CD14-positive monocyte (primary cell): ENCODE measurements at regions not wholly inside any gene's neighbourhood (a gene's known extent, or its start where the extent isn't known, plus 50 kb on each side); places are given as distances from the start of the nearest gene placed in this dataset.

Source experiments
- DNase-seq, 3 donors: peaks; one replicate each; pipeline ENCODE4 v3.0.0-alpha.2; 2011 to 2022
- H2AFZ ChIP-seq: 2 replicates; pipeline ENCODE4 v1.6.0; 2012; ENCODE audit warnings: mild to moderate bottlenecking, low read depth, low read length, inconsistent platforms; ENCODE audit not compliant: insufficient read depth, poor library complexity, severe bottlenecking
- H3K27ac ChIP-seq, 2 donors: 1 replicate in 1 of 2; 2 replicates in 1 of 2; pipeline ENCODE4 v1.5.1; 2012 to 2013; ENCODE audit warnings: low read length in 2 of 2, control low read depth in 1 of 2, inconsistent platforms in 1 of 2, low read depth in 1 of 2, mild to moderate bottlenecking in 1 of 2
- H3K27me3 ChIP-seq, 2 donors: one replicate each; pipeline versions ENCODE4 v1.6.0 to v1.6.1; 2011 to 2013; ENCODE audit warnings: low read length in 2 of 2; ENCODE audit not compliant: control insufficient read depth in 2 of 2, insufficient read depth in 2 of 2
- H3K36me3 ChIP-seq, 2 donors: replicated peaks in 1 of 2; 1 replicate in 1 of 2; 2 replicates in 1 of 2; pipeline versions ENCODE4 v1.5.1 to v1.6.1; 2012 to 2013; ENCODE audit warnings: low read length in 2 of 2, control low read depth in 1 of 2, inconsistent platforms in 1 of 2, mild to moderate bottlenecking in 1 of 2; ENCODE audit not compliant: insufficient read depth in 2 of 2, control insufficient read depth in 1 of 2
- H3K4me1 ChIP-seq, 2 donors: 1 replicate in 1 of 2; 2 replicates in 1 of 2; pipeline versions ENCODE4 v1.5.1 to v1.6.1; 2012 to 2013; ENCODE audit warnings: low read length in 2 of 2, control low read depth in 1 of 2, inconsistent platforms in 1 of 2, mild to moderate bottlenecking in 1 of 2, moderate library complexity in 1 of 2; ENCODE audit not compliant: insufficient read depth in 2 of 2, control insufficient read depth in 1 of 2
- H3K4me2 ChIP-seq: replicated peaks from 2 replicates; pipeline ENCODE3; 2012; ENCODE audit warnings: low read length, moderate library complexity, mild to moderate bottlenecking; ENCODE audit not compliant: poor library complexity, severe bottlenecking; ENCODE audit errors: extremely low read depth
- H3K4me3 ChIP-seq, 3 experiments: fragments of 200-600 bp in 1 of 3; sonication (generic) in 1 of 3; replicated peaks in 1 of 3; 1 replicate in 2 of 3; 2 replicates in 1 of 3; pipeline ENCODE4 v1.5.1; 2011 to 2013; ENCODE audit warnings: low read length in 3 of 3, mild to moderate bottlenecking in 3 of 3, control low read depth in 2 of 3, low read depth in 2 of 3, inconsistent platforms in 1 of 3, moderate library complexity in 1 of 3
- H3K79me2 ChIP-seq: 2 replicates; pipeline ENCODE4 v1.6.0; 2012; ENCODE audit warnings: mild to moderate bottlenecking, control low read depth, inconsistent platforms, low read length, moderate library complexity; ENCODE audit not compliant: insufficient read depth
- H3K9ac ChIP-seq: 2 replicates; pipeline ENCODE4 v1.6.0; 2017; ENCODE audit warnings: low read length, mild to moderate bottlenecking; ENCODE audit not compliant: insufficient read depth, poor library complexity, severe bottlenecking
- H3K9me3 ChIP-seq, 2 donors: replicated peaks in 1 of 2; 1 replicate in 1 of 2; 2 replicates in 1 of 2; pipeline versions ENCODE4 v1.5.1 to v1.6.1; 2012 to 2013; ENCODE audit warnings: low read length in 2 of 2, control low read depth in 1 of 2; ENCODE audit not compliant: control insufficient read depth in 1 of 2, insufficient read depth in 1 of 2
- H4K20me1 ChIP-seq: 2 replicates; pipeline ENCODE4 v1.6.0; 2012; ENCODE audit warnings: mild to moderate bottlenecking, low read length, control low read depth, moderate library complexity; ENCODE audit not compliant: insufficient read depth
- H3K27ac Mint-ChIP-seq, 7 donors: one replicate each; pipeline ENCODE4 v1.8.0; 2020; ENCODE audit warnings: mild to moderate bottlenecking in 7 of 7, mixed read lengths in 7 of 7, moderate library complexity in 6 of 7, inconsistent platforms in 2 of 7
- H3K27me3 Mint-ChIP-seq, 3 donors: one replicate each; pipeline ENCODE4 v1.8.0; 2021 to 2022; ENCODE audit warnings: low read depth in 3 of 3, mild to moderate bottlenecking in 3 of 3, mixed read lengths in 3 of 3, moderate library complexity in 3 of 3, inconsistent platforms in 1 of 3
- H3K36me3 Mint-ChIP-seq, 2 donors: one replicate each; pipeline ENCODE4 v1.8.0; 2020; ENCODE audit warnings: mixed read lengths in 2 of 2, inconsistent platforms in 1 of 2, mild to moderate bottlenecking in 1 of 2
- H3K4me1 Mint-ChIP-seq: one replicate; pipeline ENCODE4 v1.8.0; 2020; ENCODE audit warnings: mild to moderate bottlenecking, mixed read lengths
- H3K4me3 Mint-ChIP-seq, 2 donors: one replicate each; pipeline ENCODE4 v1.8.0; 2020; ENCODE audit warnings: mild to moderate bottlenecking in 2 of 2, mixed read lengths in 2 of 2, moderate library complexity in 1 of 2
- H3K9me3 Mint-ChIP-seq, 7 donors: one replicate each; pipeline ENCODE4 v1.8.0; 2020 to 2022; ENCODE audit warnings: mixed read lengths in 7 of 7, mild to moderate bottlenecking in 6 of 7, moderate library complexity in 6 of 7, inconsistent platforms in 2 of 7
- whole genome bisulfite sequencing: methylation state at CpG from one replicate; pipeline ENCODE4 v1.1.5; 2013; ENCODE audit warnings: missing lambda C conversion rate; ENCODE audit not compliant: insufficient coverage; 5-methylcytosine and 5-hydroxymethylcytosine counted together
- intact Hi-C, 2 donors: fragments of 100-400 bp; cut with micrococcal nuclease; formaldehyde crosslinking; loops; one replicate each; pipeline versions ENCODE4 v1.15.0 to v1.15.1; 2023
- TF ChIP-seq, protein P1 (sequence below): fragments of 200-600 bp; IDR thresholded peaks from one replicate; pipeline ENCODE4 v1.8.0; 2022; ENCODE audit warnings: antibody characterized with exemption, mild to moderate bottlenecking

DNA sequence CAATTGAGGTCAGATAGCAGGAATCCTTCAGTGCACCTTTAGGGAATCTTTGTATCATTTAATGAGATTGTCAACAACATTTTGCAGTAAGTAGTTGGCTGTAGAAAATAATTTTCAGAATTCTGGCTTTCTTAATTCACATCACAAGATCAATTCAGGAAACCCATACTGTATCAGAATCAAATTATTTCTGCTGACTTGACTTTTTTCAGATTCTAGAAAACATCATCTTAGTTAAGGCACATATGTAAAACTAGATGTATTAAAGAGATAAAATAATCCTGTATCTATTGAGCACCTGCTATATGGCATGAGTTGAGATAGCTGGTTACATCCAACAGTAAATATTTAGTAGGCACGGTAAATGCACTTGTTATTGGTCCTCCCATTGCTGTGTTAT is 791.4 kb downstream of the TDRD15 start:
- no peak overlapping the region for H3K27ac ChIP-seq
- no peak overlapping the region for H3K27ac Mint-ChIP-seq
- H3K4me3 Mint-ChIP-seq, result no peak overlapping the region

DNA sequence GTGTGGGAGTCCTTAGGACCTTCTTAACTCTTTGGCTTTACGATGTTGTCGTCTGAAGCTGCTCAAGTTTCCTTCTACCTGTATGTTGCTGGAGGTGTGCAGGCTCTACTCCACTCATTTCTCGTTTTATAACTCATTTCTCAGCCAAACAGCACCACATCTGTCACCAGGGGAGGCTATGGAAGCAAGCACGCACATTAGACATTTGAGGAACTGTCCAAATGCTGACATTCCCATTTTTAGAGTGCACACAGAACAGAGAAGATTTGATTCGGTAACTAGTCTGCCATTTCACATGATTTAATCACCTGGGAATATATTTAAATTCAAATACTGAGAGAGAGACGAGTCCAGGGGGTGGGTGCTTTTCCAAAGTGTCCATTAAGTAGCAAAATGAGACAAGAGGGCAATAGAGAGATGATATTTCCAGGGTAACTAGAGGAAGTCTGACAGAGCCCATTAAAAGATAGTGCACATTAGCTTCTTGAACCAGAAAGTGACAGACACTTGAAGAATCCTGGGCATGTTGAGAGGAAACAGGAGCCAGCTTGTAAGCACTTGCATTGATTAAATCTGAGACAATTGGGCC is 793.3 kb downstream of the TDRD15 start:
- H3K9me3 Mint-ChIP-seq, result peaks cover 0 to 4% (median 2%) of the 10 kb centered on the region in 7 donors
- no peak overlapping the region for H3K9ac ChIP-seq
- H3K4me1 Mint-ChIP-seq, result no peaks in the 10 kb centered on the region
- H2AFZ ChIP-seq, result no peak overlapping the region
- TF ChIP-seq, protein P1, sequence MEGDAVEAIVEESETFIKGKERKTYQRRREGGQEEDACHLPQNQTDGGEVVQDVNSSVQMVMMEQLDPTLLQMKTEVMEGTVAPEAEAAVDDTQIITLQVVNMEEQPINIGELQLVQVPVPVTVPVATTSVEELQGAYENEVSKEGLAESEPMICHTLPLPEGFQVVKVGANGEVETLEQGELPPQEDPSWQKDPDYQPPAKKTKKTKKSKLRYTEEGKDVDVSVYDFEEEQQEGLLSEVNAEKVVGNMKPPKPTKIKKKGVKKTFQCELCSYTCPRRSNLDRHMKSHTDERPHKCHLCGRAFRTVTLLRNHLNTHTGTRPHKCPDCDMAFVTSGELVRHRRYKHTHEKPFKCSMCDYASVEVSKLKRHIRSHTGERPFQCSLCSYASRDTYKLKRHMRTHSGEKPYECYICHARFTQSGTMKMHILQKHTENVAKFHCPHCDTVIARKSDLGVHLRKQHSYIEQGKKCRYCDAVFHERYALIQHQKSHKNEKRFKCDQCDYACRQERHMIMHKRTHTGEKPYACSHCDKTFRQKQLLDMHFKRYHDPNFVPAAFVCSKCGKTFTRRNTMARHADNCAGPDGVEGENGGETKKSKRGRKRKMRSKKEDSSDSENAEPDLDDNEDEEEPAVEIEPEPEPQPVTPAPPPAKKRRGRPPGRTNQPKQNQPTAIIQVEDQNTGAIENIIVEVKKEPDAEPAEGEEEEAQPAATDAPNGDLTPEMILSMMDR, result no peak
- no peaks in the 10 kb centered on the region for H3K36me3 ChIP-seq
- no peak overlapping the region for H3K27ac Mint-ChIP-seq
- H3K4me3 Mint-ChIP-seq, result no peak overlapping the region
- DNase-seq, result no peak
- no peak overlapping the region for H3K27ac ChIP-seq
- H3K27me3 Mint-ChIP-seq, result no peaks in the 10 kb centered on the region
- peaks cover 3 to 6% of the 10 kb centered on the region in 2 donors for H3K9me3 ChIP-seq
- no peak overlapping the region for H3K4me3 ChIP-seq
- H3K27me3 ChIP-seq, result no peaks in the 10 kb centered on the region
- no peaks in the 10 kb centered on the region for H3K36me3 Mint-ChIP-seq
- no peaks in the 10 kb centered on the region for H3K4me1 ChIP-seq
- no peaks in the 10 kb centered on the region for H3K79me2 ChIP-seq
- H4K20me1 ChIP-seq, result no peaks in the 10 kb centered on the region
- intact Hi-C loops, result no loop called here
- H3K4me2 ChIP-seq, result no peak overlapping the region
- 50% methylated on average over 3 of the region's 6 CpGs for WGBS

More for the DNA sequence above, 791.4 kb downstream of the TDRD15 start:
- WGBS, result no CpG with 5 or more reads among the region's 1 CpG
- H3K4me3 ChIP-seq, result no peak overlapping the region
- no peak overlapping the region for H3K9ac ChIP-seq
- H2AFZ ChIP-seq, result no peak overlapping the region
- TF ChIP-seq, protein P1, result no peak
- H3K27me3 Mint-ChIP-seq, result peaks cover 0 to 4% (median 0%) of the 10 kb centered on the region in 3 donors
- peaks cover 6 to 9% of the 10 kb centered on the region in 2 donors for H3K9me3 ChIP-seq
- no peaks in the 10 kb centered on the region for H3K4me1 Mint-ChIP-seq
- H3K79me2 ChIP-seq, result no peaks in the 10 kb centered on the region
- H3K9me3 Mint-ChIP-seq, result peaks cover 0 to 5% (median 2%) of the 10 kb centered on the region in 7 donors
- no peaks in the 10 kb centered on the region for H3K27me3 ChIP-seq
- H3K4me2 ChIP-seq, result no peak overlapping the region
- DNase-seq, result no peak
- H3K4me1 ChIP-seq, result no peaks in the 10 kb centered on the region
- H3K36me3 ChIP-seq, result no peaks in the 10 kb centered on the region
- H3K36me3 Mint-ChIP-seq, result no peaks in the 10 kb centered on the region
- intact Hi-C loops, result no loop called here
- H4K20me1 ChIP-seq, result no peaks in the 10 kb centered on the region
